ENCODE measurements at regions not wholly inside any gene's neighbourhood (a gene's known extent, or its start where the extent isn't known, plus 50 kb on each side); places are given as distances from the start of the nearest gene placed in this dataset.

DNA sequence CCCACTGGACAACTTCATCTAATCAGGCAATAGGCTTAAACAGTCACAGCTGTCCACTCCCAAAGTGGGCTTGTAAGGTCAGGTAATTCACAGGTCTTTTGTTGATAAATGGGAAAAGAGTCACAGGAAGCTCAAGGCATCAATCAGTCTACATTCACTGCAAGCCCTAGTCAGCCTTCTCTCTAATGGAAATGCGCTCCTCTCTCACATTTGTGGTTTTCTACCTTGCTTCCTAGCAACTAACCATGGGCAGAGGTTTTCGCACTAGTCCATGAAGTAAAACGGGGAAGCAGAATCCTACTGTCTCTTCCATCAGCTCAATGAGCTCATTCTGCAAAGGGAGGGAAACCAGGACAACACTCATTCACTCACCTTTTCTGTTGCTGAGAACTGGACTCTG, 53.5 kb upstream of the APBB1IP start:
- Mint-ChIP-seq H3K4me1 (peaks cover 3% of the 10 kb centered on the region), H3K4me3 (no peak overlapping the region), H3K36me3 (no peaks in the 10 kb centered on the region), H3K27ac (no peak overlapping the region), H3K27me3 (no peaks in the 10 kb centered on the region), H3K9me3 (peaks cover 3% of the 10 kb centered on the region)

DNA sequence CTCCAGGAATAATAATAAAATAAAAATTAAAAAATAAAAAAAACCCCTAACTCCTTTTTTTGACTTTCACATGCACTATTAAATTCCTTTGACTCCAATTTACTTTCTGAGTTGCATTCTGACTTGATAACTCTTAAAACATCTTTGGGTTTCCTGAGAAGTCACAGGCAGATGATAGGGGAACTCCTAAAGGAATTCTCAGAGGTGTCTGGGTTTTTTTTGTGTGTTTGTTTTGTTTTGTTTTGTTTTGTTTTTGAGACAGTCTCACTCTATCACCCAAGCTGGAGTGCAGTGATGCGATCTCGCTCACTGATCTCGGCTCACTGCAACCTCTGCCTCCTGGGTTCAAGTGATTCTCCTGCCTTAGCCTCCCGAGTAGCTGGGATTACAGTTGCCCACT, 52.7 kb upstream of the APBB1IP start:
- Mint-ChIP-seq H3K27ac (no peak overlapping the region), H3K9me3 (peaks cover 5% of the 10 kb centered on the region), H3K27me3 (no peaks in the 10 kb centered on the region), H3K4me3 (no peak overlapping the region), H3K4me1 (peaks cover 3% of the 10 kb centered on the region), H3K36me3 (no peaks in the 10 kb centered on the region)

DNA sequence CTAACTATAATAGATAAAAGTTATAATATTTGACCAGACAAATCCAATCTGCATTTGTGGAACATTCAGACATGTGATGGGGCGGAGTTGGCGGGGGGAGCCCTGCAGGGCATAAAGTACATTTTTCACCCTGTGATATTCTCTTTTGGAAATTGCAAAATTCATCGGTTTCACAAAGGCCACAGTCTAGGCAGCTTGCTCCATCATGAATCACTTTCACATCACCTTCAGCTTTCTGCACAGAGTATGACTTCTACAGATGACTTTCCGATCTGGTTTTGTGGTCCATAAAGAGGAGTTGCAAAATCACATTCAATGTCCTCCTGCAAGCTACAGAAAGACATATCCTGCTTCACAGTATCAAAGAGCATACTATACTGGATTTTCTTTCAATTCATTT, 51.4 kb upstream of the APBB1IP start:
- no peak overlapping the region for H3K27ac Mint-ChIP-seq
- no peak overlapping the region for H3K4me3 Mint-ChIP-seq
- H3K27me3 Mint-ChIP-seq, result peaks cover 2% of the 10 kb centered on the region
- peaks cover 8% of the 10 kb centered on the region for H3K4me1 Mint-ChIP-seq
- no peaks in the 10 kb centered on the region for H3K36me3 Mint-ChIP-seq
- peaks cover 5% of the 10 kb centered on the region for H3K9me3 Mint-ChIP-seq

Measured in activated naive CD4-positive, alpha-beta T cell treated with anti-CD3 and anti-CD28 coated beads, Interleukin-2, amount 50 U/mL, for 24 hours (primary cell).